ENCODE measurements at regions not wholly inside any gene's neighbourhood (a gene's known extent, or its start where the extent isn't known, plus 50 kb on each side); places are given as distances from the start of the nearest gene placed in this dataset.

GRCh38 chr1:192448026-192448578 is 127.5 kb upstream of the RGS1 start:
- TF ChIP-seq CTCF (IDR thresholded peaks at IDR 0.05) (no peak), POLR2A (IDR thresholded peaks at IDR 0.05) (no peak), EP300 (IDR thresholded peaks at IDR 0.05) (no peak)
